ENCODE measurements at regions not wholly inside any gene's neighbourhood (a gene's known extent, or its start where the extent isn't known, plus 50 kb on each side); places are given as distances from the start of the nearest gene placed in this dataset.

DNA sequence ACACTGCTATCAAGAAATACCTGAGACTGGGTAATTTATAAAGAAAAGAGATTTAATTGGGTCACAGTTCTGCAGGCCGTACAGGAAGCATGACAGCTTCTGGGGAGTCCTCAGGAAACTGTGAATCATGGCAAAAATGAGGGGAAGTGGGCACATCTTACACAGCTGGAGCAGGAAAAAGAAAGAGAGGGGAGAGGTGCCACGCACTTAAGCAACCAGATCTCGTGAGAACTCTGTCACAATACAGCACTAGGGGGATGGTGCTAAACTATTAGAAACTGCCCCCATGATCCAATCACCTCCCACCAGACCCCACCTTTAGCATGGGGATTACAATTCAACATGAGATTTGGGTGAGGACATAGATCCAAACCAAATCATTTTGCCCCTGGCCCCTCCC lies 105.5 kb upstream of the CPLX2 start:
- Histone ChIP-seq H3K4me3 (no peak overlapping the region), H3K36me3 (no peaks in the 10 kb centered on the region), H3K27me3 (peaks cover 7% of the 10 kb centered on the region), H3K4me1 (no peaks in the 10 kb centered on the region), H3K27ac (no peak overlapping the region), H3K9me3 (no peaks in the 10 kb centered on the region)
- intact Hi-C loops (cut with DNase I): no loop called here
- no peak for DNase-seq
- TF ChIP-seq, protein P1, sequence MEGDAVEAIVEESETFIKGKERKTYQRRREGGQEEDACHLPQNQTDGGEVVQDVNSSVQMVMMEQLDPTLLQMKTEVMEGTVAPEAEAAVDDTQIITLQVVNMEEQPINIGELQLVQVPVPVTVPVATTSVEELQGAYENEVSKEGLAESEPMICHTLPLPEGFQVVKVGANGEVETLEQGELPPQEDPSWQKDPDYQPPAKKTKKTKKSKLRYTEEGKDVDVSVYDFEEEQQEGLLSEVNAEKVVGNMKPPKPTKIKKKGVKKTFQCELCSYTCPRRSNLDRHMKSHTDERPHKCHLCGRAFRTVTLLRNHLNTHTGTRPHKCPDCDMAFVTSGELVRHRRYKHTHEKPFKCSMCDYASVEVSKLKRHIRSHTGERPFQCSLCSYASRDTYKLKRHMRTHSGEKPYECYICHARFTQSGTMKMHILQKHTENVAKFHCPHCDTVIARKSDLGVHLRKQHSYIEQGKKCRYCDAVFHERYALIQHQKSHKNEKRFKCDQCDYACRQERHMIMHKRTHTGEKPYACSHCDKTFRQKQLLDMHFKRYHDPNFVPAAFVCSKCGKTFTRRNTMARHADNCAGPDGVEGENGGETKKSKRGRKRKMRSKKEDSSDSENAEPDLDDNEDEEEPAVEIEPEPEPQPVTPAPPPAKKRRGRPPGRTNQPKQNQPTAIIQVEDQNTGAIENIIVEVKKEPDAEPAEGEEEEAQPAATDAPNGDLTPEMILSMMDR (IDR thresholded peaks at IDR 0.05): no peak
- ATAC-seq: no peak

DNA sequence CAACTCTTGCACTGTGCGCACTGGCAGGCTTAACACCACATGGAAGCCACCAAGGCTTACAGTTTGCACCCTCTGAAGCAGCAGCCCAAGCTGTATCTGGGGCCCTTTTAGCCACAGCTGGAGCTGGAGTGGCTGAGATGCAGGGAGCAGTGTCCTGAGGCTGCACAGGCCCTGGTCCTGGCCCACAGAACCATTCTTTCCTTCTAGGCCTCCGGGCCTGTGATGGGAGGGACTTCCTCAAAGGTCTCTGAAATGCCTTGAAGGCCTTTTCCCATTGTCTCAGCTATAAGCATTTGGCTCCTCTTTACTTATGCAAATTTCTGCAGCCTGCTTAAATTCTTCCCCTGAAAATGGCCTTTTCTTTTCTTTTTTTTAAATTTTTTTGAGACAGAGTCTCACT lies 104.4 kb upstream of the CPLX2 start:
- DNase-seq (no peak), ATAC-seq (no peak)
- no peak overlapping the region for H3K27ac ChIP-seq
- H3K4me1 ChIP-seq: no peaks in the 10 kb centered on the region
- TF ChIP-seq, protein P1 (IDR thresholded peaks at IDR 0.05): no peak
- no peaks in the 10 kb centered on the region for H3K36me3 ChIP-seq
- intact Hi-C loops (cut with DNase I): no loop called here
- H3K27me3 ChIP-seq: peaks cover 17% of the 10 kb centered on the region
- H3K4me3 ChIP-seq: no peak overlapping the region
- no peaks in the 10 kb centered on the region for H3K9me3 ChIP-seq

DNA sequence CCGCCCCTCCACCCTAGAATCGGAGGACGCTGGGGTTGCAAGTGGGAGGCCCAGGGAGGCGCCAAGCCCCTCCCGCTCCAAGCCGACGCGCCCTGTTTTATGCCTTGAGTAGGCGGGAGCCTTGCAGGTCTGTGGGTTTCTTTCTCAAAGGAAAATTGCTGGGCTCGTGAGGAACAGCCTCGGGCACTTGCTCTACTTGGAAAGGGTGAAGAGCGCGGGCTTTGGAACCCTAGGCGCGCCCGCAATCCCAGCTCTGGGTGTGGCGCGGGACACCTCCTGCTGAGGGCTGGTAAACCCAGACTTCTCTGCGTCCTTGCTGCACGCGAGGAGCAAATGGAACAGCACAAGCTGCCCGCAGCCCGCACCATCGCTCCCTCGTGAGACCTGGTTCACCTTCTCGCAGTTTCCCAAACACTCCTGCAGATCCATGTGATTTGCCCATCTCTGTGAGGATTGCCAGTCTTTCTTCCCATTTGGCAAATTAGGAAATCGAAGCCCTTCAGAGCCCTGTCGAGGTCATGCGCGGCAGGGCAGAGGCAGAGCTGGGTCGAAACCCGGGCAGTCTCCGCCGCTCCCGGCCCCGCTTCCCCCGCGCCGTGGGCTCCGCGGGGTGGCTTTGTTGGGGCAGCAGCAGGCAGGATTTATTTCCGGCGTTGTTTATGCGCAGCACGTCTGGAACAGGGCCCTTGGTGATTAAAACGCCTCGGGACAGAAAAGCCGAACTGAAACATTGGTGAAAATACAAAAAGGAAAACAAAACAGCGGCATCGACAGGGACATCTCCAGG lies 98.4 kb upstream of the CPLX2 start:
- no peaks in the 10 kb centered on the region for H3K4me1 ChIP-seq
- ATAC-seq (no peak), DNase-seq (no peak)
- H3K36me3 ChIP-seq: no peaks in the 10 kb centered on the region
- TF ChIP-seq, protein P1 (IDR thresholded peaks at IDR 0.05): no peak
- intact Hi-C loops (cut with DNase I): no loop called here
- H3K9me3 ChIP-seq: no peaks in the 10 kb centered on the region
- peaks cover 44% of the 10 kb centered on the region for H3K27me3 ChIP-seq
- H3K27ac ChIP-seq: no peak overlapping the region
- H3K4me3 ChIP-seq: no peak overlapping the region

DNA sequence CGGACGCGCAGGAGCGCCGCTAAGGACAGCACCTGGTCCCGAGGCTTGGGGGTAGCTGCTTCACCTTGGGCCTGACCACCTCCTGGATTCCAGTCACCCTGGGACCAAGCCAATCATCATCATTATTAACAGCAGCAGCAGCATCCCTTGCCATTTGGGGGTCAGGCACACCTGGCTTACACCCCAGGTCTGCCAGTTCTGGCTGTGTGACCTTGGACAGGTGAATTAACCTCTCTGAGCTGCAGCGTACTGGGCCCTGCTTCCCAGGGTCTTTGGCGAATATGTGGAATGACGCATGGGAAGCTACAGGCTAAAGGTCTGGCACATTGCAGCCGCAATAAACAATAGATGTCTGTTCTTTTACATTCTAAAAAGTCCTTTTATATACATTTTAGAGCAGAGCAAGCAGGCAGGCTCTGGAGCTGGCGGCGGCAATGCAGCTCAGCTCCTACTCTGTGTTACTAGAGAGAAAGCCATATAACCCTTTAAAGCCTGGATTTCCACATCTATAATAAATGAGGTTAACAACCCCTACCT lies 97.8 kb upstream of the CPLX2 start:
- Histone ChIP-seq H3K27ac (no peak overlapping the region), H3K36me3 (no peaks in the 10 kb centered on the region), H3K4me1 (no peaks in the 10 kb centered on the region), H3K9me3 (no peaks in the 10 kb centered on the region), H3K27me3 (peaks cover 44% of the 10 kb centered on the region), H3K4me3 (no peak overlapping the region)
- ATAC-seq (no peak), DNase-seq (no peak)
- intact Hi-C loops (cut with DNase I): no loop called here
- TF ChIP-seq, protein P1 (IDR thresholded peaks at IDR 0.05): no peak

DNA sequence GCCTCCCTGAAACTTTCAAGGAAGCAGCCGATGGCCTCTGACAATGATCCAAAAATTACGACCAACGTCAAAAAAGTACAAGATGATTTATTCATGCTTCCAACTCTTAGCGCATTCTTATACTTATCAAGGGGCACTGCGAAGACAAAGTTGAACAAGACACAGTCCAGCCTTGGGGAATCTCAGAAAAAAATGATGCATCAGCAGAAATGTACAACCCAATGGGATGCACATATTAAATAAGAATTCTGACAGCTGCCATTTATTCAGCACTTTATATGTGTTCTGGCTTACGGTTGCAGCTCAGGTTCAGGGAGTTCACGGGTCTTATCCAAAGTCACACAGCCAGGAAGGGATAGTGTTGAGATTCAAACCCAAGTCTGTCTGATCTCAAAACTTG lies 96.0 kb upstream of the CPLX2 start:
- ATAC-seq (no peak), DNase-seq (no peak)
- TF ChIP-seq, protein P1 (IDR thresholded peaks at IDR 0.05): no peak
- H3K9me3 ChIP-seq: no peaks in the 10 kb centered on the region
- H3K4me1 ChIP-seq: no peaks in the 10 kb centered on the region
- no peak overlapping the region for H3K4me3 ChIP-seq
- H3K27me3 ChIP-seq: peaks cover 41% of the 10 kb centered on the region
- no peak overlapping the region for H3K27ac ChIP-seq
- intact Hi-C loops (cut with DNase I): no loop called here
- no peaks in the 10 kb centered on the region for H3K36me3 ChIP-seq
